Hippocampal formation (tissue), 2 donors: ENCODE measurements at regions not wholly inside any gene's neighbourhood (a gene's known extent, or its start where the extent isn't known, plus 50 kb on each side); places are given as distances from the start of the nearest gene placed in this dataset.
"Not testable (repeated sequence)": the region's sequence is repeated elsewhere in the genome, so short reads cannot be mapped to it uniquely, and the experiment has no call there.

Experiments used
- DNase-seq, 2 donors: peaks; one replicate each; lab custom pipeline; 2025; lab: John Stamatoyannopoulos, UW

DNA sequence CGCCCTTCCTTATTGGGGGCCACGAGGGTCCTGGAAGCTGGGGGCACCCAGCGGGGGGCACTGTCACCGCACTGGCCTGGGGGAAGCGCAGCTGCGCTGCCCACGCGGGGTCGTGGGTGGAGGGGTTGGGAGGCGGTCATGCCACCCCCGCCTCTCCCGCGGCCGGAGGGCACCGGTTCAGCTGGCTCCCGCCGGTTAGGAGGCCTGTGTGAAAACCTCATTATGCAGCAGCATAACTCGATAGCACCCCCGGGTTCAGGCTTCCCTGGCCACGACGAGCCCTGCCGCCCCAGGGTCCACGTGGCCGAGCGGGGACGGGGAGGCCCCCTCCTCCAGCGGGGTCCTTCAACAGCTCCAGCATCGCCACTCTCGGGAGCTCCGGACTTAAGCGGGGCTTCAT is 91.2 kb upstream of the ERCC6L2 start:
- DNase-seq = no peak

DNA sequence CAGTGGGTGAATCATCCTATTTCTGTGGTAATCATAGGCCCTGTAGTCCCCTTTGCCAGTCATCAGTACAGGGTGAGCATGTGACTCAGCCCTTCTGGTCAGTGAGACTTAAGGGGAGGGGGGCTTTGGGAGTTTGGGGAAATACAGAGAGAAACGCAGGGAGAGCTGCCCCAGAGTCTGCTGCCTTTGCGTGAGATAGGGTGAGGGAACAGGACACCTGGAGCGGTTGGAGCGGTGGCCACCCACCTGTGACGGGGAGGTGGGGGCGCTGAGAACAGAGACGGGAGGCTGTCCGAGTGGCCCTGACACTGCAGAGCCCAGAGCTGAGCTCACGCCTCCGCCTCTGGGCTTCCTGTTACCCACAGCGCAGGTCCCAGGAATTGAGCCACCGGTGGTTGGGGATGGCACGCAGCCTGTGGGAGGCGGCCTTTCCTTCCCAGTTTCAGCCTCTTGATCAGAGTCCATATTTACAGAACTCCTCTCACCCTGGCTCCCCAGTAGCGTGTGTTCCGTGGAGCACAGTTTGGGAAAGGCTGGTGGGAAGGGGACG is 92.0 kb upstream of the ERCC6L2 start:
- no peak for DNase-seq

DNA sequence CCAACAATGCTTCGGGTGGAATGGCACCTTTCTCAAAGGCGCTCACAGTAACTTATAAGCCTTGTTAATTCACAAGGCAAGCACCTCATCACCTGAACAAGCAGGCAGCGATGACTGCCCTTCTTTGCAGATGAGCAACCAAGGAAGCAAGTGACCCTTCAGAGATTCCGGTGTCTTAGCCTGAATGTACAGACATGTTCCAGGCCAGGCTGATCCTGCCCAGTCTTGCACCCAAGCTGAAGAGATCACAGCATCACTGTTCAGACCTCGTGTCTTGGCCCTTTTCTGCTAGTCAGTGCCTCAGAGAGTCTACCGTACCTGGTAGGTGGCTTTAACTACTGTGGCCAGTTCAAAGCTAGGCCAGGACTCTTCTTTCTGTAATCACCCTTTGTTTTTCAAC is 94.7 kb upstream of the ERCC6L2 start:
- DNase-seq = no peak

DNA sequence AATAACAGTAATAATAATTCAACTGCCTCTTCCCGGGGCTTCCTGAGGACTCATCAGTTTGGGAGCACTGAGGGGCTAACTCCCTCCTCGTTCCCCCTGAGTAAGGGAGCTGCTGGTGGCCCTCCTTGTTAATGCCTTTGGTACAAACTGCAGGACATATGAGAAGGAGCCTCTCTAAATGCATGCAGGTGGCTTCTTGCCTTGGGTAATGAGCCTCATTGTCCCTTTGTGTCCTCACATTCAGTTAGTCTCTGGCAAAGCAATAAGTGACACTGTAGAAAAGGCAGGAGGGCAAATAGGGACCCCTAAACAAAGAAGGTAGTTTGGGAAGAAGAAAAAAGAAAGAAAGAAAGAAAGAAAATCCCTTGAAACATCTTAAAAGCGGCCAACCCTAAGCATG is 95.4 kb upstream of the ERCC6L2 start:
- DNase-seq = no peak

DNA sequence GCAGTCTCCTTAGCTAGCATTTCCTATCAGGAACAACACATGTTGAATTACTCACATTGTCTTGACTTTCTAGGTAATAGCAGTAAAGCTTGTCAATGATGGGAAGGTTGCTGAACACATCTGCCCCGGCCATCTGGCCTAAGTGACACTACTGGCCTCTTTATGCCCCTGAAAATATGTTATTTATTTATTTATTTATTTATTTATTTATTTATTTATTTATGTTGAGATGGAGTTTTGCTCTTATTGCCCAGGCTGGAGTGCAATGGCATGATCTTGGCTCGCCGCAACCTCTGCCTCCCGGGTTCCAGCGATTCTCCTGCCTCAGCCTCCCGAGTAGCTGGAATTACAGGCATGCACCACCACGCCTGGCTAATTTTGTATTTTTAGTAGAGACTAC is 95.9 kb upstream of the ERCC6L2 start:
- not testable (repeated sequence) for DNase-seq

DNA sequence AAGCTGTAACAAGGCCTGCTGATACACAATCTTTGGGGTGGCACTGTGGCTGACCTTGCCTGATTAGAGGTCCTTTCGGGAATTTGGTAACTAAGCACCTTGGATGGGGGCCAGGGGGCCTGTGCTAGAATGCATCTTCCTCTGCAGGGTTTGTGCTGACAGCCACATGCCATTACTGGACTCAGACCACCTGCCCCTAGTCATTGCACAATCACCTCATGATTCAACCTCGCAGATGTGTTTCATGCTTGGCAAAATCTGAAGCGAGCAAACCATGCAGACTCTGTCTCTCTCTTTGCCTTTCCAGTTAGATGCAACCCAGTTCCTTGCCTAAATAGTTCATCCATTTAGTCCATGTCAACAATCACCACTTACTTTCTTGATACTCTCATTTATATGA is 96.5 kb upstream of the ERCC6L2 start:
- DNase-seq = no peak

DNA sequence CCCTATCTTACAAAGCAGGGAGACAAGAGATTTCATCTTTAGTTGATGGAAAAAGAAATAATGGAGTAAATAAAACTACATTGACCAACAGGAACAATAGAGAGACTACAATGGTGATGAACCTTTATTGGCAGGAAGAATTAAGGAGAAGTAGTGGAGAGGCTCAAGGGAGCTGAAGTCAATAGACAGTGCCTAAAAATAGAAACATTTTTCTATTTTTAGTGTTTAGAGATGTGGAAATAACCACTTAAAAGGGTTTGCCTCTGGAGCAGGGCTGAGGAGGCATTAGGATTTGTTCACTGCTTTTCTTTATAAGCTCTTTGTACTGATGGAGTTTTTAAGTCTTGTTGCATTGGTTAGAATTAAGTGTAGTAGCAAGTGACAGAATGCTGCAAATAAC is 98.4 kb upstream of the ERCC6L2 start:
- DNase-seq = no peak

DNA sequence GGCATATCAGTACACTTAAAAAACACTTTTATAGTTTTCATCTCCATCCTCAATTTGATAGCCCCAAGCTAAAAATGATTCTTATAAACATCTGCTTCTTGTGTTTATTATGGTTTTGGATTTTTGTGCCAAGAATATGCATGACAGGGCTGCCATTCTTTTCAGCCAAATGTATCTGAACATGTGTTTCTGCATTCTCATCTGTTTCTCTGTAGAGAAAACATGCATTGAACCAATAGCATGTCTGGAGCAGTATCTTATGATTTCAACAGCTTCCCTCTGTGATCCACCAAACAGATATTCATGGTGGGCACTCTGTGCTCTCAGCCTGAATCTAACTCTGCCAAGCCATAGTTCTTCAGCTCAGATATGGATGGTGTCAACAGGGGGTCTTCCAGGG is 99.3 kb upstream of the ERCC6L2 start:
- DNase-seq = no peak

DNA sequence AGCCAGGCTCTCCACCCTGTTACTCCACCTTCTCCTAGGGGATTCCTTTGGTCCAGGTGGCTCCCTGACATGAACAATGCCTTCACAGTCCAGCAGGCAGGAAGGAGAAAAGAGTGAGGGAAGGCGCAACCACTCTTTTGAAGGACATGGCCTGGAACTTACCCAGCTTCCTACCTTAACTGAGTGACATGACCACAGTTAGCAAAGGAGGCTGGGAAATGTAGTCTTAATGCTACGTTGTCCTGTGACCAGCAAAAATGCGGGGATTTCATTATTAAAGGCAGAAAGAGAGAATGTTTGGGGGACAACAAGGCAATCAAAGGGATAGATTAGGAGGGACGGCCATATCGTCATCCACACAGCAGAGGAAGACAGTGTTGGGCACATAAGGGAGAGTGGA is 100.3 kb upstream of the ERCC6L2 start:
- no peak for DNase-seq

DNA sequence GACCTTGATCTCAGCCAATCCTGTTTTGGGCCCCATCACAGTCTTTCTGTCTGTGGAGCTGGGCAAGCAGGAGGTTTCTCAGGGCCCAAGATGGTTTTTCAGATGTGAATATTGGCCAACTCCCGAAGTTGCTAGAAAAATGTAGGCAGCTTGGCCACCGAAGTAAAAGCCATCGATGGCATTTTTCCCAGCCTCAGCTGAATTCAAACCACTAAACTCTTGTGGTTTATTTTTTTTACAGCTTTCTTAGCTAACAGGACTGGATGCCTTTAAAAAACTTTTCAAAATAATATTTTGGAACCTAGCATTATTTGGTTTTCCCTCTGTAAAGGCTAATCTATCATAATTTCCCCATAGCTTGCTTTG is 102.5 kb upstream of the ERCC6L2 start:
- DNase-seq = no peak

DNA sequence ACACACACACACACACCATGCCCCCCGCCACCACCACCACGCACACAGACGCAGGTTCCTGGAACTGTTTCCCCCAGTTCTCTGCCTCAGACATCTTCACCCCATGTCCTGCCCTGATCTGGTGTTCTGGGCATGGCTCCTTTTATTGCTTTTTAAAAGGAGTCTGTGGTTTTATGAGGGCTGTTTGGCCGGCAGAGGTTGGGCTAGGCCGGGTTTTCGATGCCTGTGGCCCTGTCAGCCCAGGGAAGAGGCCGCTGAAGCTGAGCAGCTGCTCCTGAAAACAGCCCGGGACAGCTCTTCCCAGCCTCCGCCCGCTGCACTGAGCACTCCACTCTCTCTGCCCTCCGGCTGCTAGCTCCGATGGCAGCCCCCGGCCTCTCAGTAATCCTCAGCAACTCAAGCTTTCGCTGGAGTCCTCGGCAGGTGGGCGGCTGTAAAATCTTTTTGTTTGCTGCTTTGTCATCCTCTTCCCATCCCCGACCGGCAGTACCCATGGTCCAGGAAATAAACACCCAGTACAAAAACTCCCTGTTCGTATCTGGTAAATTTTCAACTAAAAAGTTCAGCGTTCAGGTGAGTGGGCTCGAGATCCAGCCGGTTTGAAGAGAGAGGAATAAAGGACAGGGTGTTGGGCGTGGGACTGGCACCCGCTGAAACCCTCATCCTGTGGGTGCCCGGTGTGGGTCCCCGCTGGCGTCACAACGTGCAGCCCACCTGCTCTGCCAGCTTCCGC is 103.0 kb upstream of the ERCC6L2 start:
- no peak for DNase-seq

DNA sequence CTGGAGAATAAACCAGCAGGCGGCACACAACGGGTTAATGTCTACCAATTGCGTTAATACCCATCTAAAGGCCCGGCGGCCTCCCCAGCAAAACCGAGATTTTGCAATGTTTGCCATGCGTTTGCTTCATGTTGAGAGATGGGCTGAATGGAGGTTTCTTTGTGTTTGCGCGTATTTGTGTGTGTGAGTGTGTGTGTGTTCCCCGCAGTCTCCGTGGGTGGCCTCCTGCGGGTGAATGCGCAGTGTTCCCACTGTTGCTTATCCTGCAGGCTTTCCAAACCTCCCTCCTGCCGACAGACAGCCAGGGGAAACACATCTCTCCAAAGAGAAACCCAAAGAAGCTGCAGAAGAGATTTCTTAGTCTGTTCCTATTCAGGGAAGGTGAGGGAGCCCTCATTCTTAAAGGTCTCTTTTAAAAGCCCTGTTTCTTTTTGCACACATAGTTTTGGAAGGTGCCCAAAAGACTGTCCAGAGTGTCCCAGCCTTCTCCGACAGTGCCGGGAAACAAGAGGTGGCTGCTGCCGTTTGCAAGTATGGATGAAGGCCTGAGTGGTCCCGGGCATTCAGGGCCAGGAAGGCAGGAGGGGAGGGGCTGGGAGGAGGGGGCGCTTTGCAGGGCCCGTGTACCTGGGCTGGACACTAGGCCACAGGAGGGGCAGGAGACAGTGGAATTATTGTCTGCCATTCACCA is 103.8 kb upstream of the ERCC6L2 start:
- peak in 1 of 2 donors; percentile 10 for DNase-seq

DNA sequence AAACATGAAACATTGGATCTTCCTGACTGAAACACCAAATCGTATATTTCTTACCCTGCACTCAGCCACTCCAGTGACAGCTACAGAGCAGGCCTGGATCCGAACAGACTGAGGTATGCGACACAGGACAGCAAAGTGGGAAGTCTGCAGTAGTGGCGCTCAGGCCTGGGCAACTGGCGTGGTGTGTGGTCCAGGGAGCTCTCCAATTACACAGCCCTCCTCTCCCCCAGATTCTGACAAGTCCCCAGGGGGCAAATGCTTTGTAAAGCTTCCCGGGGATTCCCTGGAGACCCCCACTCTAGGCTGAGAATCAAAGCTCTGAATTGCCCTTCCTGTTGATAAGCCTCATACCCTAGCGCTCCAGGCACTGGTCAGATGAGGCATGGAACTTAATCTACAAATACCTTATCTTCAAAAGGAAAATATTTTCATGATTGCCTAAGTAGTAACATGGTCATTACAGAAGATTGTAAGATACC is 104.8 kb upstream of the ERCC6L2 start:
- no peak for DNase-seq

DNA sequence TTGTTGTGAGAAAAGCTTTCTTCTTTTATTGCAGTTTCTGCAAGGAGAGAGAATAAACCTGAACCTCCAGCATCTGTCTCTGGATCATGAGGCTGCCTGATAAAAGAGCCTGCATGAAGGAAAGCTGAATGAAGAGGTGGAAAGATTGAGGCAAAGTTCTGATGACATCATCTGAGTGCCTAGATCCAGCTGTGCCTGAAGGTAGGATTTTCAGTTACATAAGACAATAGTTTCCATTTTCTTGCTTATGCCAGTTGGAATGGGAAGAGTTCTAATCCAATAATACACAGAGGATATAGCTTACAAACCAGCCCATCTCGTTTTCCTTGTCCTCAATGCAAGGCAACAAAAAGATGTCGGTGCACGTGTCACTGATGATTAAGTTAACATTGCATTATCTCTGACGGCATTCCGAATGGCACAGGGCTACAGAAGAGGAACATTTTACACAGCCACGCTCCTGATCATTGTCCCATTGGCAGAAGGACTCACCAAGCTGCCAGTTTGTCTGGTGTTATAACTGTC is 105.5 kb upstream of the ERCC6L2 start:
- DNase-seq = no peak

DNA sequence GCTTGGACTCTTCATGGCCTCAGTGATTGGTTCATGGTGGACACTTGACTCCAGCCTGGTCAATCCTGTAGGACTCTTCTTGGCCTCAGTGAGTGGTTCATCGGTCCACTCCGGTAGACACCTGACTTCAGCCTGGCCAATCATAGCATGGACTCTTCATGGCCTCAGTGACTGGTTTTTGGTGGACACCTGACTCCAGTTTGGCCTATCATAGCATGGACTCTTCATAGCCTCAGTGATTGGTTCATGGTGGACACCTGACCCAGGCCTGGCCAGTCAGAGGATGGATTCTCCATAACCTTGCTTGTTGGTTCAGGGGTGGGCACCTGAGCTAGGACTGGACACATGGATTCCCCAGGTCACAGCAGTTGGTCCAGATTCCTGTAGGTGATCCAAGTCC is 106.0 kb upstream of the ERCC6L2 start:
- DNase-seq = no peak

DNA sequence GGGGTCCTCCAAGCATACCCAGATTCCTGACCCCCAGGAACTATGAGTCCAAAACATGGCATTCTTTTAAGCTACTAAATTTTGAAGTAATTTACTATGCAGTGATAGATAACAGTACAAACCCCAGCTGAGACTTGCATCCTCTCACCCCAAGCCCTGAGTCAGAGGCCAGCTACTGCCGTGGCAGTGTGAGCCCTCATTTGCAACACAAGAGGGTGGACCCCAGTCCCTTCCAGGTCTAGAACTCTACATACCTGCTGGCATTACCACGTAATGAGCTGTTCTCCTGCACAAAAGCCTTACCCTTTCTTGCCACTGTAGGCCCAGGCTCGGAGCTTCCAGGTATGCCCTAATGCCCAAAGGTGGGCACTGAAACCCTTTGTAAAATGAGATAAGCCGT is 108.6 kb upstream of the ERCC6L2 start:
- DNase-seq = no peak

DNA sequence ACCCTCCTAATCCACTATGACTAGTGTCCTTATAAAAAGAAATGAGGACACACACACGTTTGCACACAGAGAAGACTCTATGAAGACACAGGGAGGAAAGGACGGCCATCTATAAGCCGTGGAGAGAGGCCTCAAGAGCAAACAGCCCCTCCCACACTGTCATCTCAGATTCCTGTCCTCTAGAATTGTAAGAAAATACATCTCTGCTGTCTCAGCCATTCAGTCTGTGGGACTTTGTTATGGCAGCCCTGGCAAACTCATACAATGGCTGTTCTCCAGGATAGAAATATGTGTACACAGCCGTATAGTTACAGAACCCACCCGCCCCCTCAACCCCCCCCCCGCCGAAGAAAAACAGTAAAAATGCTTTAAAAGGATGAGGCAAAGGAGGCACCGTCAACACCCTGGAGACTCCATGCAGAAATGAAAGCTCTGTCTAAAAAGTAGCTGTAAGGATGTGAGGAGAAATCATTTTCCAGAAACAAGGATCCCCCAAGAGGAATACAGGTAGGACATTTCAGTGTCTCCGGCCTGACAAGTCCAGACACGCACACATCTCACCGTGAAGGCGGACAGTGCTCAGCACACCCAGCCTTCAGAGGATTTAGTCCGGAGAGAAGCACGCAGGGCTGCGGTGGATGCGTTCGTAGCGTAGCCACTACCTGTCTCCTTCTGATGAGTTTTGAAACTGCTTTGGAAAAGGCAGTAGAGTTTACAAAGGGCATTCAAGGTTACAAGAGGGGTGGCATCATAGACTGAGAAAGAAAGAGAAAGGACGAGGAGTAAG is 110.8 kb upstream of the ERCC6L2 start:
- DNase-seq = no peak

DNA sequence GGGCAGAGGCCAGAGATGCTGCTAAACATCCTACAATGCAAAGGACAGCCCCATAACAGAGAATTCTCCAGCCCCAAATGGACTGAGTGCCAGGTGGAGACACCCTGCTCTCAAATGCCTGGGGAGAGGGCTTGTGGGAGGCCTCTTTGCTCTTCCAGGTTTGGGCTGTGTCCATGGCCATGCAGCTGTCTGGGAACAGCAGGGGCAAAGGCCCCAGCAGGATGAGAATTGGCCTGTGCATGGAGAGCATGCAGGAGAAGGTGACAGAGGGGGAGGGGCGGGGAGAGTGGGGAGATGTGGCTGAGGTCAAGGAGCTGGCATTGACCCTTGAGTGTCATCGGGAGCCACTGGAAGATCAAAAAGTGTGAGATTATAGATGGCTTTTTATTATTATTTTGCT is 111.5 kb upstream of the ERCC6L2 start:
- no peak for DNase-seq

DNA sequence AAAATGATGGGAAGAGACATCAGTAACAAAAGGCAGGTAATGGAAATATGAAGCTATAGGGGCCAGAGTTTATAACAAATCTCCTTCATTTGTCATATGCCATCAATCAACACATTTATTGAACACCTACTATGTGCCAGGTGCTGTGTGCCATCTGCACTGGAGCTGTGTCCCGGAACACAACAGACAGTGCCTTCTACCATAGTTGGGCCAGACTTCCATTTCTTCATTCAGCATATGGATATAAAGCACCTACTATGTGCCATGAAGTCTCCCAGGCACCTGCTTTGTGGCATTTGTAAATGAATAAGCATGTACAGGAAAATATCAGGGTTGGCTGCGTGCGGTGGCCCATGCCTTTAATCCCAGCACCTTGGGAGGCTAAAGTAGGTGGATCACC is 112.5 kb upstream of the ERCC6L2 start:
- no peak for DNase-seq

DNA sequence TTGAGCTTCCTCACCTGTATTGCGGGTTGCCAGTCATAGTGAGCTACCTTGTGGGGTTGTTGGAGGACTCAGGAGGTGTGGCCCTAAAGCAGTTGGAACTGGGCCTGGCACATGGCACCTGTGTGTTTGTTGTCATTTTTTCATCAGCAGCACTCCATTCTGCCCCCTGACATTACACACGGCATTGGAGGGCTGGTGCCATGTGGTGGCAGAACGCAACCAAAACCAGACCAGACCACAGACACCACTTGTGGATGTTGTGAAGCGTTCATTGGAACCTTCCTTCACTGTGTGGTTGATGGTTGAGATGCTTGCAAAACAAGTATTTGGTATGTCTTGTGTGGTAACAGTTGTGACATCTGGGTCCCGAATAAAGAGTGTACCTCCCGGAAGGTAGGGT is 113.2 kb upstream of the ERCC6L2 start:
- no peak for DNase-seq

DNA sequence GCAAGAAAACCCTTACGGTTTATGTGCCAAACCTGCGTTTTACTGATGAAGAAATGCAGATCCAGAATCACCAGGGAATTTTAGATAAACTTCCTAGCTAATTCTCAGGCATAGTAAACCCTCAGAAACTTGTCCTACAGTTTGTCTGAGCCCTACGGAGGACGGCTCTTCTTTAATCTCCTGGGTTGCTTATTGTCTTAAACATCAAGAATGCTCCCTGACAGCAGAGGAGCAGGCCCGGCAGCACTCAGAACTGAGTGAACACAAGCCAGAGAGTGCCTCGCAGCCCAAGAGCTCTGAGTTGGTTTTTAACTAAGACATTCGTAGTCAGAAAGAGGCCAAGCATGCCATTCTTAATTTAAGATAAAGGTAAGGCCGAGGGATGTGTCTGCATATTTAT is 114.7 kb upstream of the ERCC6L2 start:
- no peak for DNase-seq

DNA sequence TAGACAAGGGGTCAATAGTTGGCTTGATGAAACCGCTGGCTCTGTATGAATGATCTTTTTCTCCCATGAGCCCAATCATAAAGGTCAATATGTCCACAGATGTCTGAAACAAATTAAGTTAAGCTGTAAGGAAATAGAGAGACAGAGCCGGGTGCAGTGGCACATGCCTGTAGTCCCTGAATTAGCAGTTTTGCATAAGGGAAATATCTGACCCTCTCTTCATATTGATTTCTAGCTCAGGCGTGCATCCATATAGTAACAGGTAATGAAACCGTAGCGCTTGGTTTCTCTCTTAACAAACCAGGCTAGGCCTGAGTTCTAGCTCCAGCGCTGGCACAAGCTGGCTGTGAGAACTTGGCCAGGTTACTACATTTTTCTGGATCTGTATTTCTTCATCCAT is 118.1 kb upstream of the ERCC6L2 start:
- no peak for DNase-seq
